H9 (cell line): ENCODE measurements at regions not wholly inside any gene's neighbourhood (a gene's known extent, or its start where the extent isn't known, plus 50 kb on each side); places are given as distances from the start of the nearest gene placed in this dataset.

Source experiments
- DNase-seq: peaks from one replicate; pipeline ENCODE4 v3.0.0-alpha.2; 2017
- H2AFZ ChIP-seq: one replicate; pipeline ENCODE4 v1.6.1; 2013; ENCODE audit warnings: mild to moderate bottlenecking, low read length, control low read depth, moderate library complexity
- H2AK5ac ChIP-seq: 2 replicates; pipeline ENCODE4 v1.6.1; 2013; ENCODE audit warnings: low read length, control low read depth, mixed read lengths; ENCODE audit not compliant: insufficient read length
- H2BK120ac ChIP-seq: one replicate; pipeline ENCODE4 v1.6.1; 2013; ENCODE audit warnings: low read depth, mild to moderate bottlenecking, low read length, control low read depth, inconsistent platforms; ENCODE audit not compliant: poor library complexity, severe bottlenecking
- H2BK12ac ChIP-seq: 2 replicates; pipeline ENCODE4 v1.6.1; 2013; ENCODE audit warnings: low read length, control low read depth, mixed read lengths, low read depth; ENCODE audit not compliant: insufficient read length
- H2BK15ac ChIP-seq: 2 replicates; pipeline ENCODE4 v1.6.1; 2013; ENCODE audit warnings: low read depth, low read length, control low read depth
- H2BK20ac ChIP-seq: one replicate; pipeline ENCODE4 v1.6.1; 2013; ENCODE audit warnings: low read depth, mild to moderate bottlenecking, low read length, control low read depth, inconsistent platforms; ENCODE audit not compliant: poor library complexity, severe bottlenecking
- H2BK5ac ChIP-seq: 2 replicates; pipeline ENCODE4 v1.6.1; 2013; ENCODE audit warnings: low read length, control low read depth, mixed read lengths; ENCODE audit not compliant: insufficient read length
- H3K14ac ChIP-seq: 2 replicates; pipeline ENCODE4 v1.6.1; 2013; ENCODE audit warnings: low read length, control low read depth; ENCODE audit not compliant: insufficient read depth
- H3K18ac ChIP-seq: 2 replicates; pipeline ENCODE4 v1.6.1; 2013; ENCODE audit warnings: low read depth, mild to moderate bottlenecking, mixed read lengths, low read length, control low read depth; ENCODE audit not compliant: insufficient read length
- H3K23ac ChIP-seq: 2 replicates; pipeline ENCODE4 v1.6.1; 2013; ENCODE audit warnings: low read length, control low read depth, mixed read lengths, low read depth; ENCODE audit not compliant: insufficient read length
- H3K23me2 ChIP-seq: 2 replicates; pipeline ENCODE4 v1.6.1; 2013; ENCODE audit warnings: low read depth, mild to moderate bottlenecking, mixed read lengths, low read length, control low read depth; ENCODE audit not compliant: insufficient read length, poor library complexity, severe bottlenecking
- H3K27ac ChIP-seq: 2 replicates; pipeline ENCODE4 v1.5.1; 2013; ENCODE audit warnings: low read length, control low read depth, mixed read lengths, low read depth; ENCODE audit not compliant: insufficient read length
- H3K27me3 ChIP-seq: 2 replicates; pipeline ENCODE4 v1.6.1; 2013; ENCODE audit warnings: low read length, control low read depth, inconsistent platforms; ENCODE audit not compliant: insufficient read depth
- H3K4ac ChIP-seq: 2 replicates; pipeline ENCODE4 v1.6.1; 2013; ENCODE audit warnings: low read depth, mild to moderate bottlenecking, control low read depth, inconsistent platforms, low read length, moderate library complexity
- H3K4me1 ChIP-seq: 2 replicates; pipeline ENCODE4 v1.6.1; 2013; ENCODE audit warnings: low read length, control low read depth, inconsistent platforms; ENCODE audit not compliant: insufficient read depth
- H3K4me2 ChIP-seq: 2 replicates; pipeline ENCODE4 v1.6.1; 2013; ENCODE audit warnings: low read length, control low read depth, mixed read lengths; ENCODE audit not compliant: insufficient read length, insufficient read depth
- H3K56ac ChIP-seq: 2 replicates; pipeline ENCODE4 v1.6.1; 2013; ENCODE audit warnings: low read depth, mild to moderate bottlenecking, mixed read lengths, low read length, control low read depth; ENCODE audit not compliant: insufficient read length
- H3K79me1 ChIP-seq: 2 replicates; pipeline ENCODE4 v1.6.1; 2013; ENCODE audit warnings: low read depth, mild to moderate bottlenecking, moderate library complexity, low read length, control low read depth, inconsistent platforms; ENCODE audit not compliant: insufficient read depth, poor library complexity, severe bottlenecking
- H3K79me2 ChIP-seq: 2 replicates; pipeline ENCODE4 v1.6.1; 2013; ENCODE audit warnings: low read length, control low read depth, inconsistent platforms; ENCODE audit not compliant: insufficient read depth
- H3K9ac ChIP-seq: 2 replicates; pipeline ENCODE4 v1.6.1; 2013; ENCODE audit warnings: low read length, control low read depth, mixed read lengths; ENCODE audit not compliant: insufficient read length; ENCODE audit errors: extremely low read depth
- H3K9me3 ChIP-seq: one replicate; pipeline ENCODE4 v1.6.1; 2013; ENCODE audit warnings: low read depth, low read length, inconsistent platforms; ENCODE audit not compliant: control insufficient read depth
- H3T11ph ChIP-seq: one replicate; pipeline ENCODE4 v1.6.1; 2013; ENCODE audit warnings: mild to moderate bottlenecking, low read length, control low read depth, inconsistent platforms
- H4K20me1 ChIP-seq: one replicate; pipeline ENCODE4 v1.6.1; 2013; ENCODE audit not compliant: control insufficient read depth, insufficient read length, insufficient read depth
- H4K5ac ChIP-seq: 2 replicates; pipeline ENCODE4 v1.6.1; 2013; ENCODE audit warnings: low read depth, mild to moderate bottlenecking, mixed read lengths, low read length, control low read depth; ENCODE audit not compliant: insufficient read length
- H4K8ac ChIP-seq: replicated peaks from 2 replicates; pipeline ENCODE4 v1.6.1; 2013; ENCODE audit warnings: low read length, control low read depth, mixed read lengths, low read depth; ENCODE audit not compliant: insufficient read length
- H4K91ac ChIP-seq: 2 replicates; pipeline ENCODE4 v1.6.1; 2013; ENCODE audit warnings: low read depth, mild to moderate bottlenecking, moderate library complexity, mixed read lengths, low read length, control low read depth; ENCODE audit not compliant: insufficient read length
- H3K27ac Mint-ChIP-seq, 3 experiments: 2 replicates in 2 of 3; 3 replicates in 1 of 3; pipeline ENCODE4 v1.8.0; 2020 to 2021; ENCODE audit warnings: mixed read lengths in 3 of 3, mild to moderate bottlenecking in 1 of 3, moderate library complexity in 1 of 3
- H3K27me3 Mint-ChIP-seq: 2 replicates; pipeline ENCODE4 v1.8.0; 2021; ENCODE audit warnings: low read depth, mild to moderate bottlenecking, moderate library complexity, mixed read lengths
- H3K36me3 Mint-ChIP-seq, 3 experiments: 2 replicates in 2 of 3; 3 replicates in 1 of 3; pipeline ENCODE4 v1.8.0; 2020 to 2021; ENCODE audit warnings: low read depth in 3 of 3, mixed read lengths in 3 of 3; ENCODE audit not compliant: insufficient read depth in 1 of 3
- H3K4me1 Mint-ChIP-seq, 2 experiments: 2 replicates each; pipeline ENCODE4 v1.8.0; 2020; ENCODE audit warnings: mixed read lengths in 2 of 2
- H3K4me3 Mint-ChIP-seq, 2 experiments: 2 replicates in 1 of 2; 3 replicates in 1 of 2; pipeline ENCODE4 v1.8.0; 2020 to 2021; ENCODE audit warnings: mild to moderate bottlenecking in 2 of 2, mixed read lengths in 2 of 2, moderate library complexity in 1 of 2
- H3K9me3 Mint-ChIP-seq, 2 experiments: 2 replicates in 1 of 2; 3 replicates in 1 of 2; pipeline ENCODE4 v1.8.0; 2020; ENCODE audit warnings: mild to moderate bottlenecking in 2 of 2, mixed read lengths in 2 of 2, moderate library complexity in 1 of 2
- WGBS: extraction: QIAGEN DNeasy Blood & Tissue Kit; methylation state at CpG from one replicate; pipeline ENCODE4 v1.1.7; 2013; ENCODE audit warnings: missing lambda C conversion rate, low lambda C conversion rate, mixed read lengths; ENCODE audit not compliant: insufficient read length; ENCODE audit errors: extremely low coverage; 5-methylcytosine and 5-hydroxymethylcytosine counted together
- TF ChIP-seq, protein P1 (sequence below): fragments of 200-600 bp; sonication (generic); conservative IDR thresholded peaks from 3 replicates; pipeline ENCODE4 v1.8.0; 2021; ENCODE audit warnings: antibody characterized with exemption, mild to moderate bottlenecking

DNA sequence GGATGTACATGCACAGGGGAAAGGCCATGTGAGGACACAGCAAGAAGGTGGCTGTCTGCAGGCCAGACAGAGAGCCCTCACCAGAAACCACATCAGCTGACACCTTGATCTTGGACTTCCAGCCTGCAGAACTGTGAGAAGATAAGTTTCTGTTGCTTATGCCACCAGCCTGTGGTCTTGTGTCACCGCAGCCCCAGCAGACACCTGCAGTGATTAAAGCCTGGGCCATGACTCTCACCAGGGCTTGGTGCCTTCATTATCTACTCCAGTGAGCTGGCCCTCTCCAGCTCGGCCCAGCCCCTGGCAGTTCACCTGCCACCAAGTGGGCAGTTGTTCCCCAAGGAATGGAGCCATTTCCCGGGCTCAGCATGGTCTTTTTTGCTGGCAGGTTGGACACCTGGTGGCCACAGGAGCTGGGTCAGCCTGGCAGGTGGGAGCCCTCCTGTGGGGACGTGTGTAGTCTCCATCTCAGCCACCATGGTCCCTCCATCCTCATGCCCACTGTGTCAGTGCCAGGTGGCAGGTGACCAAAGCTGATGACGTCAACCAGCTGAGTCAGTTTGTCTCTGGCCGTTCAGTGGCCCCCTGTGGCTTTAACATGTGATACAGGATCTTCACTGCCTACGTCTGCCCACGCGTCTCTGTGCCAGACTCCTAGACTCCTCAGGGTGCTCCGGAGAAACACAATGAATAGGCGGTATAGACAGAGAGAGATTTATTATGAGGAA, 99.9 kb upstream of the PPP1R26 start:
- Histone ChIP-seq H2AFZ (no peak overlapping the region), H3K23me2 (no peaks in the 10 kb centered on the region), H3T11ph (no peak overlapping the region), H3K27me3 (no peaks in the 10 kb centered on the region), H3K4ac (no peak overlapping the region), H2BK12ac (no peak overlapping the region), H2BK5ac (no peak overlapping the region), H3K4me1 (no peaks in the 10 kb centered on the region), H3K79me1 (no peaks in the 10 kb centered on the region), H3K9me3 (no peaks in the 10 kb centered on the region), H2BK120ac (no peak overlapping the region), H4K20me1 (no peaks in the 10 kb centered on the region), H3K9ac (no peak overlapping the region), H3K27ac (no peak overlapping the region), H4K91ac (no peak overlapping the region), H4K5ac (no peak overlapping the region), H2BK15ac (no peak overlapping the region), H3K56ac (no peak overlapping the region), H2BK20ac (no peak overlapping the region), H3K23ac (no peak overlapping the region), H3K79me2 (no peaks in the 10 kb centered on the region), H3K4me2 (no peak overlapping the region), H3K14ac (no peak overlapping the region), H3K18ac (no peak overlapping the region), H2AK5ac (no peak overlapping the region), H4K8ac (no peak overlapping the region)
- no peak for DNase-seq
- no peaks in the 10 kb centered on the region for H3K36me3 Mint-ChIP-seq
- H3K27ac Mint-ChIP-seq: no peak overlapping the region; a peak in 1 of 7 replicates
- TF ChIP-seq, protein P1, sequence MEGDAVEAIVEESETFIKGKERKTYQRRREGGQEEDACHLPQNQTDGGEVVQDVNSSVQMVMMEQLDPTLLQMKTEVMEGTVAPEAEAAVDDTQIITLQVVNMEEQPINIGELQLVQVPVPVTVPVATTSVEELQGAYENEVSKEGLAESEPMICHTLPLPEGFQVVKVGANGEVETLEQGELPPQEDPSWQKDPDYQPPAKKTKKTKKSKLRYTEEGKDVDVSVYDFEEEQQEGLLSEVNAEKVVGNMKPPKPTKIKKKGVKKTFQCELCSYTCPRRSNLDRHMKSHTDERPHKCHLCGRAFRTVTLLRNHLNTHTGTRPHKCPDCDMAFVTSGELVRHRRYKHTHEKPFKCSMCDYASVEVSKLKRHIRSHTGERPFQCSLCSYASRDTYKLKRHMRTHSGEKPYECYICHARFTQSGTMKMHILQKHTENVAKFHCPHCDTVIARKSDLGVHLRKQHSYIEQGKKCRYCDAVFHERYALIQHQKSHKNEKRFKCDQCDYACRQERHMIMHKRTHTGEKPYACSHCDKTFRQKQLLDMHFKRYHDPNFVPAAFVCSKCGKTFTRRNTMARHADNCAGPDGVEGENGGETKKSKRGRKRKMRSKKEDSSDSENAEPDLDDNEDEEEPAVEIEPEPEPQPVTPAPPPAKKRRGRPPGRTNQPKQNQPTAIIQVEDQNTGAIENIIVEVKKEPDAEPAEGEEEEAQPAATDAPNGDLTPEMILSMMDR: no peak
- no peaks in the 10 kb centered on the region for H3K27me3 Mint-ChIP-seq
- H3K4me3 Mint-ChIP-seq: no peak overlapping the region
- peaks cover 0 to 6% of the 10 kb centered on the region in 2 experiments; a peak in 2 of 4 replicates for H3K4me1 Mint-ChIP-seq
- no peaks in the 10 kb centered on the region for H3K9me3 Mint-ChIP-seq
- no CpG with 5 or more reads among the region's 11 CpGs for WGBS
